ENCODE measurements at regions not wholly inside any gene's neighbourhood (a gene's known extent, or its start where the extent isn't known, plus 50 kb on each side); places are given as distances from the start of the nearest gene placed in this dataset.

GRCh38 chr14:101155575-101155974, 252.1 kb upstream of the RTL1 start:
- TF ChIP-seq, protein P1, sequence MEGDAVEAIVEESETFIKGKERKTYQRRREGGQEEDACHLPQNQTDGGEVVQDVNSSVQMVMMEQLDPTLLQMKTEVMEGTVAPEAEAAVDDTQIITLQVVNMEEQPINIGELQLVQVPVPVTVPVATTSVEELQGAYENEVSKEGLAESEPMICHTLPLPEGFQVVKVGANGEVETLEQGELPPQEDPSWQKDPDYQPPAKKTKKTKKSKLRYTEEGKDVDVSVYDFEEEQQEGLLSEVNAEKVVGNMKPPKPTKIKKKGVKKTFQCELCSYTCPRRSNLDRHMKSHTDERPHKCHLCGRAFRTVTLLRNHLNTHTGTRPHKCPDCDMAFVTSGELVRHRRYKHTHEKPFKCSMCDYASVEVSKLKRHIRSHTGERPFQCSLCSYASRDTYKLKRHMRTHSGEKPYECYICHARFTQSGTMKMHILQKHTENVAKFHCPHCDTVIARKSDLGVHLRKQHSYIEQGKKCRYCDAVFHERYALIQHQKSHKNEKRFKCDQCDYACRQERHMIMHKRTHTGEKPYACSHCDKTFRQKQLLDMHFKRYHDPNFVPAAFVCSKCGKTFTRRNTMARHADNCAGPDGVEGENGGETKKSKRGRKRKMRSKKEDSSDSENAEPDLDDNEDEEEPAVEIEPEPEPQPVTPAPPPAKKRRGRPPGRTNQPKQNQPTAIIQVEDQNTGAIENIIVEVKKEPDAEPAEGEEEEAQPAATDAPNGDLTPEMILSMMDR (IDR thresholded peaks at IDR 0.05; ENCODE audit: low read depth, low read length): no peak
- TF ChIP-seq EZH2phosphoT487 (IDR thresholded peaks at IDR 0.05; ENCODE audit: low read depth): no peak

Measured in OCI-LY3 (cell line).